RWPE2 (cell line): ENCODE measurements at regions not wholly inside any gene's neighbourhood (a gene's known extent, or its start where the extent isn't known, plus 50 kb on each side); places are given as distances from the start of the nearest gene placed in this dataset.

Source experiments
- ATAC-seq: fragments of 200-7000 bp; cut with Tn5 transposase; 3 replicates; pipeline ENCODE4 v1.9.1; 2021; ENCODE audit warnings: low read depth
- DNase-seq: peaks from one replicate; pipeline ENCODE4 v3.0.0-alpha.2; 2020; ENCODE audit warnings: low spot score
- H3K27ac ChIP-seq: fragments of 450-650 bp; 2 replicates; pipeline ENCODE4 v1.5.1; 2017; ENCODE audit warnings: mild to moderate bottlenecking; ENCODE audit not compliant: poor library complexity, severe bottlenecking
- H3K27me3 ChIP-seq: fragments of 250-450 bp; sonication (Bioruptor Pico); 2 replicates; pipeline ENCODE4 v1.5.1; 2021; ENCODE audit warnings: mild to moderate bottlenecking, moderate library complexity; ENCODE audit not compliant: insufficient read depth, poor library complexity, severe bottlenecking
- H3K36me3 ChIP-seq: fragments of 250-450 bp; sonication (Bioruptor Pico); 2 replicates; pipeline ENCODE4 v1.5.1; 2020; ENCODE audit warnings: low read depth, mild to moderate bottlenecking, moderate library complexity
- H3K4me1 ChIP-seq: fragments of 250-450 bp; sonication (Bioruptor Pico); 2 replicates; pipeline ENCODE4 v1.5.1; 2021; ENCODE audit warnings: mild to moderate bottlenecking, moderate library complexity; ENCODE audit not compliant: insufficient read depth, poor library complexity, severe bottlenecking
- H3K4me3 ChIP-seq: fragments of 250-450 bp; sonication (Bioruptor Pico); 2 replicates; pipeline ENCODE4 v1.5.1; 2021; ENCODE audit warnings: mild to moderate bottlenecking, moderate library complexity; ENCODE audit not compliant: severe bottlenecking
- H3K9me3 ChIP-seq: fragments of 250-450 bp; sonication (Bioruptor Pico); 2 replicates; pipeline ENCODE4 v1.5.1; 2021; ENCODE audit warnings: mild to moderate bottlenecking, moderate library complexity; ENCODE audit not compliant: severe bottlenecking
- CTCF ChIP-seq: fragments of 450-650 bp; IDR thresholded peaks from one replicate; pipeline ENCODE4 v1.5.1; 2017; ENCODE audit warnings: mild to moderate bottlenecking, moderate library complexity; ENCODE audit not compliant: poor library complexity, severe bottlenecking

GRCh38 chr3:24578324-24578723, 83.7 kb upstream of the THRB start:
- Histone ChIP-seq H3K4me3 (no peak overlapping the region), H3K27me3 (no peaks in the 10 kb centered on the region), H3K36me3 (no peaks in the 10 kb centered on the region), H3K4me1 (no peaks in the 10 kb centered on the region), H3K27ac (no peak overlapping the region), H3K9me3 (no peaks in the 10 kb centered on the region)
- no peak for DNase-seq
- ATAC-seq = no peak
- TF ChIP-seq CTCF = no peak

- no peaks in the 10 kb centered on the region for H3K36me3 ChIP-seq
- H3K9me3 ChIP-seq = no peaks in the 10 kb centered on the region
- ATAC-seq (no peak), DNase-seq (no peak)
- H3K4me3 ChIP-seq = no peak overlapping the region
- no peak overlapping the region for H3K27ac ChIP-seq
- no peaks in the 10 kb centered on the region for H3K27me3 ChIP-seq
- no peak for TF ChIP-seq CTCF
- no peaks in the 10 kb centered on the region for H3K4me1 ChIP-seq
These were observed 84.3 kb upstream of the THRB start for GRCh38 chr3:24578951-24579421.

GRCh38 chr3:24582431-24583403, 88.1 kb upstream of the THRB start:
- ATAC-seq = no peak
- Histone ChIP-seq H3K4me1 (no peaks in the 10 kb centered on the region), H3K27ac (no peak overlapping the region), H3K36me3 (no peaks in the 10 kb centered on the region), H3K27me3 (no peaks in the 10 kb centered on the region), H3K9me3 (no peaks in the 10 kb centered on the region), H3K4me3 (no peak overlapping the region)
- no peak for DNase-seq
- no peak for TF ChIP-seq CTCF

- no peak for DNase-seq
- Histone ChIP-seq H3K36me3 (no peaks in the 10 kb centered on the region), H3K27me3 (no peaks in the 10 kb centered on the region), H3K4me1 (peaks cover 19% of the 10 kb centered on the region), H3K4me3 (no peak overlapping the region), H3K27ac (no peak overlapping the region), H3K9me3 (no peaks in the 10 kb centered on the region)
- no peak for TF ChIP-seq CTCF
- no peak for ATAC-seq
These were observed 92.3 kb upstream of the THRB start for GRCh38 chr3:24586920-24587319.
